K562 (cell line): ENCODE measurements at regions not wholly inside any gene's neighbourhood (a gene's known extent, or its start where the extent isn't known, plus 50 kb on each side); places are given as distances from the start of the nearest gene placed in this dataset.

Source experiments
- ZSCAN29 ChIP-seq: fragments of 450-650 bp; IDR thresholded peaks from 2 replicates; pipeline ENCODE4 v1.6.1; 2017
- TF ChIP-seq, protein P1 (sequence below): fragments of 450-650 bp; IDR thresholded peaks from 2 replicates; pipeline ENCODE4 v1.7.0; 2016; ENCODE audit warnings: borderline replicate concordance
- TF ChIP-seq, protein P2 (sequence below): fragments of 250-450 bp; sonication (Bioruptor Pico); IDR thresholded peaks from 2 replicates; pipeline ENCODE4 v1.8.0; 2022; ENCODE audit warnings: moderate library complexity, mild to moderate bottlenecking, inconsistent platforms
- TF ChIP-seq, protein P3 (sequence below): fragments of 450-650 bp; IDR thresholded peaks from 2 replicates; pipeline ENCODE4 v1.7.1; 2018; ENCODE audit warnings: mild to moderate bottlenecking, low read depth; ENCODE audit not compliant: partially characterized antibody
- TF ChIP-seq, protein P4 (sequence below): fragments of 450-650 bp; formaldehyde crosslinking; IDR thresholded peaks from 2 replicates; pipeline ENCODE4 v1.4.0; 2020; ENCODE audit warnings: mild to moderate bottlenecking, moderate library complexity

DNA sequence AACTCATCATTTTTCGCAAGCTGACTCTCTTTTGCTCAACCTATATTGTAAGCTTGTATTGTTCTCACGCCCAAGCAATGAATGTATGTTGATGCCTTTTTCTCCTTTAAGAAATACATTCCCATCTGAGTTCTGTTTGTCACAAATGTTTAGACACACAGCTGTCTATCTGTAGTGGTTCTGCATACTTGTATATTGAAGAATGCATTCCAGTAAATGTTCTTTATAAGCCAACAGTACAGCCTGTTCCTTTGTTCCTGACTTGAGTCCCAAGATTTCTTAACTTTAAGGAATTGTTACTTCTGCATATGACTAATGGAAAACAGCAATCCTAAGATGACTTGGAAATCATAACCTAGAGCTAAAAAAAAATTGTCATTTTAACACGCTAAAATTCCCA, 849.1 kb upstream of the POU3F3 start (continued):
- TF ChIP-seq, protein P1, sequence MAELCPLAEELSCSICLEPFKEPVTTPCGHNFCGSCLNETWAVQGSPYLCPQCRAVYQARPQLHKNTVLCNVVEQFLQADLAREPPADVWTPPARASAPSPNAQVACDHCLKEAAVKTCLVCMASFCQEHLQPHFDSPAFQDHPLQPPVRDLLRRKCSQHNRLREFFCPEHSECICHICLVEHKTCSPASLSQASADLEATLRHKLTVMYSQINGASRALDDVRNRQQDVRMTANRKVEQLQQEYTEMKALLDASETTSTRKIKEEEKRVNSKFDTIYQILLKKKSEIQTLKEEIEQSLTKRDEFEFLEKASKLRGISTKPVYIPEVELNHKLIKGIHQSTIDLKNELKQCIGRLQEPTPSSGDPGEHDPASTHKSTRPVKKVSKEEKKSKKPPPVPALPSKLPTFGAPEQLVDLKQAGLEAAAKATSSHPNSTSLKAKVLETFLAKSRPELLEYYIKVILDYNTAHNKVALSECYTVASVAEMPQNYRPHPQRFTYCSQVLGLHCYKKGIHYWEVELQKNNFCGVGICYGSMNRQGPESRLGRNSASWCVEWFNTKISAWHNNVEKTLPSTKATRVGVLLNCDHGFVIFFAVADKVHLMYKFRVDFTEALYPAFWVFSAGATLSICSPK: no peak
- TF ChIP-seq, protein P2, sequence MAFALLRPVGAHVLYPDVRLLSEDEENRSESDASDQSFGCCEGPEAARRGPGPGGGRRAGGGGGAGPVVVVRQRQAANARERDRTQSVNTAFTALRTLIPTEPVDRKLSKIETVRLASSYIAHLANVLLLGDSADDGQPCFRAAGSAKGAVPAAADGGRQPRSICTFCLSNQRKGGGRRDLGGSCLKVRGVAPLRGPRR (CRISPR knock-in tag): no peak
- no peak for TF ChIP-seq ZSCAN29
- TF ChIP-seq, protein P3, sequence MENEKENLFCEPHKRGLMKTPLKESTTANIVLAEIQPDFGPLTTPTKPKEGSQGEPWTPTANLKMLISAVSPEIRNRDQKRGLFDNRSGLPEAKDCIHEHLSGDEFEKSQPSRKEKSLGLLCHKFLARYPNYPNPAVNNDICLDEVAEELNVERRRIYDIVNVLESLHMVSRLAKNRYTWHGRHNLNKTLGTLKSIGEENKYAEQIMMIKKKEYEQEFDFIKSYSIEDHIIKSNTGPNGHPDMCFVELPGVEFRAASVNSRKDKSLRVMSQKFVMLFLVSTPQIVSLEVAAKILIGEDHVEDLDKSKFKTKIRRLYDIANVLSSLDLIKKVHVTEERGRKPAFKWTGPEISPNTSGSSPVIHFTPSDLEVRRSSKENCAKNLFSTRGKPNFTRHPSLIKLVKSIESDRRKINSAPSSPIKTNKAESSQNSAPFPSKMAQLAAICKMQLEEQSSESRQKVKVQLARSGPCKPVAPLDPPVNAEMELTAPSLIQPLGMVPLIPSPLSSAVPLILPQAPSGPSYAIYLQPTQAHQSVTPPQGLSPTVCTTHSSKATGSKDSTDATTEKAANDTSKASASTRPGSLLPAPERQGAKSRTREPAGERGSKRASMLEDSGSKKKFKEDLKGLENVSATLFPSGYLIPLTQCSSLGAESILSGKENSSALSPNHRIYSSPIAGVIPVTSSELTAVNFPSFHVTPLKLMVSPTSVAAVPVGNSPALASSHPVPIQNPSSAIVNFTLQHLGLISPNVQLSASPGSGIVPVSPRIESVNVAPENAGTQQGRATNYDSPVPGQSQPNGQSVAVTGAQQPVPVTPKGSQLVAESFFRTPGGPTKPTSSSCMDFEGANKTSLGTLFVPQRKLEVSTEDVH: no peak
- TF ChIP-seq, protein P4, sequence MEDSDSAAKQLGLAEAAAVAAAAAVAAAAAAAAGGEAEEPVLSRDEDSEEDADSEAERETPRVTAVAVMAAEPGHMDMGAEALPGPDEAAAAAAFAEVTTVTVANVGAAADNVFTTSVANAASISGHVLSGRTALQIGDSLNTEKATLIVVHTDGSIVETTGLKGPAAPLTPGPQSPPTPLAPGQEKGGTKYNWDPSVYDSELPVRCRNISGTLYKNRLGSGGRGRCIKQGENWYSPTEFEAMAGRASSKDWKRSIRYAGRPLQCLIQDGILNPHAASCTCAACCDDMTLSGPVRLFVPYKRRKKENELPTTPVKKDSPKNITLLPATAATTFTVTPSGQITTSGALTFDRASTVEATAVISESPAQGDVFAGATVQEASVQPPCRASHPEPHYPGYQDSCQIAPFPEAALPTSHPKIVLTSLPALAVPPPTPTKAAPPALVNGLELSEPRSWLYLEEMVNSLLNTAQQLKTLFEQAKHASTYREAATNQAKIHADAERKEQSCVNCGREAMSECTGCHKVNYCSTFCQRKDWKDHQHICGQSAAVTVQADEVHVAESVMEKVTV: no peak
